ENCODE measurements at regions not wholly inside any gene's neighbourhood (a gene's known extent, or its start where the extent isn't known, plus 50 kb on each side); places are given as distances from the start of the nearest gene placed in this dataset.

DNA sequence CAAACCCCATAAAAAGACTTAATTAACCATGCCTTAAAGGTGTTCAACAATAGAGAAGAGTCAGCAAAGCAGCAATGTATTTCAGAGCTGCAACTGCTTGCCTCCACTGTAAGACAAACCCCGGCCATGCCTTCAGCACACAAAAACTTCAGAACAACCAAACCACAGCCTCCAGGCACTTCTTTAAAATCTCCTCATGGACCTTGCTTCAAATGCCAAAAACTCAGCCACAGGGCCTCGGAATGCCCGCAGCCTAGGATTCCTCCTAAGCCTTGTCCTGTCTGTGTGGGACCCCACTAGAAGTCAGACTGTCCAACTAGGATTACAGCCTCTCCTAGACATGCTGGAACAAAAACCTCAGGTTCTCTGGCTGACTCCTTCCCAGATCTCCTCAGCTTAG is 208.1 kb upstream of the DUSP10 start:
- no peak overlapping the region for H3K27ac ChIP-seq (ENCODE audit: low read depth, low read length)
- POLR2A ChIA-PET (ENCODE audit: partially characterized antibody) = no interaction called here
- no peak overlapping the region for H4K5ac ChIP-seq (ENCODE audit: insufficient read length, low read depth, low read length)
- CTCF ChIA-PET (ENCODE audit: partially characterized antibody) = no interaction called here
- H4K8ac ChIP-seq (ENCODE audit: extremely low read depth, insufficient read depth, low read length) = no peak overlapping the region
- no peaks in the 10 kb centered on the region for H3K36me3 ChIP-seq (ENCODE audit: control insufficient read depth in 2 of 4, insufficient read depth in 4 of 4, low read length in 3 of 4)
- H3K23me2 ChIP-seq (ENCODE audit: low read depth, low read length) = no peaks in the 10 kb centered on the region; the same call in 1 of the 2 replicates
- DNase-seq (ENCODE audit: low read depth in 1 of 2, low spot score in 2 of 2) (no peak), FAIRE-seq (no peak)
- no peak overlapping the region for H2BK120ac ChIP-seq (replicated peaks; ENCODE audit: low read depth, low read length)
- no peak overlapping the region; the same call in 1 of the 2 replicates for H2BK15ac ChIP-seq (ENCODE audit: low read length)
- 0 out of 4 replicates have a peak, but pooled peaks cover 0 to 3% of the 10 kb centered on the region in 2 experiments for H3K9me3 ChIP-seq (ENCODE audit: insufficient read depth in 2 of 2, low read depth in 1 of 2, low read length in 1 of 2)
- no peak overlapping the region for H3K56ac ChIP-seq (replicated peaks; ENCODE audit: insufficient read length, low read depth, low read length)
- H4K91ac ChIP-seq (replicated peaks; ENCODE audit: insufficient read length, low read length) = no peak overlapping the region
- no peak for TF ChIP-seq SRF (IDR thresholded peaks at IDR 0.05; ENCODE audit: low read depth, low read length)
- no peak for TF ChIP-seq POU5F1 (IDR thresholded peaks at IDR 0.05; ENCODE audit: low read depth, low read length)
- no peak for TF ChIP-seq CHD1 (IDR thresholded peaks at IDR 0.05; ENCODE audit: low read depth, low read length)
- no peaks in the 10 kb centered on the region for H3K79me1 ChIP-seq (ENCODE audit: low read depth, low read length)
- H2AK5ac ChIP-seq (ENCODE audit: low read depth, low read length) = no peak overlapping the region
- H3K4ac ChIP-seq (replicated peaks; ENCODE audit: insufficient read length, low read depth, low read length) = no peak overlapping the region
- H2AFZ ChIP-seq (ENCODE audit: low read length) = no peak overlapping the region
- H3K4me2 ChIP-seq (ENCODE audit: insufficient read depth in 1 of 2, low read depth in 2 of 2, low read length in 2 of 2) = no peak overlapping the region
- H2BK12ac ChIP-seq (ENCODE audit: low read depth, low read length) = no peak overlapping the region
- H3K23ac ChIP-seq (ENCODE audit: insufficient read length) = no peak overlapping the region
- no peaks in the 10 kb centered on the region for H3K79me2 ChIP-seq (ENCODE audit: control insufficient read depth in 1 of 2, insufficient read depth in 2 of 2, low read length in 2 of 2)
- H3K27me3 ChIP-seq (replicated peaks in 1 of 4; ENCODE audit: control insufficient read depth in 3 of 4, extremely low read depth in 1 of 4, insufficient read depth in 3 of 4, low read length in 3 of 4) = no peaks in the 10 kb centered on the region
- no peak overlapping the region for H3K4me3 ChIP-seq (ENCODE audit: extremely low read depth in 1 of 4, insufficient read depth in 2 of 4, low read depth in 3 of 4, low read length in 4 of 4)
- H3K18ac ChIP-seq (ENCODE audit: extremely low read depth, low read length) = no peak overlapping the region; the same call in 1 of the 2 replicates
- no peaks in the 10 kb centered on the region for H3K4me1 ChIP-seq (replicated peaks in 1 of 4; ENCODE audit: control insufficient read depth in 3 of 4, insufficient read depth in 4 of 4, low read length in 3 of 4)
- no peak overlapping the region for H3K14ac ChIP-seq (ENCODE audit: insufficient read length)
- WGBS, 2 experiments (ENCODE audit: extremely low coverage in 1 of 2, insufficient coverage in 1 of 2, insufficient read length in 1 of 2, insufficient replicate concordance in 2 of 2, low coverage in 1 of 2, low lambda C conversion rate in 2 of 2, missing lambda C conversion rate in 1 of 2) = 93% methylated on average over 3 of the region's 3 CpGs; no CpG with 5 or more reads in 1 of the 2 experiments
- H2BK20ac ChIP-seq (ENCODE audit: low read length) = no peak overlapping the region
- no peak overlapping the region for H2BK5ac ChIP-seq (ENCODE audit: low read depth, low read length)
- H4K20me1 ChIP-seq (replicated peaks in 1 of 2; ENCODE audit: control insufficient read depth in 1 of 2, insufficient read depth in 2 of 2, low read length in 2 of 2) = no peaks in the 10 kb centered on the region
- H3K9ac ChIP-seq (replicated peaks in 1 of 4; ENCODE audit: extremely low read depth in 1 of 4, low read depth in 3 of 4, low read length in 3 of 4) = no peak overlapping the region

Measured in H1 (cell line).